H9 (cell line): ENCODE measurements at regions not wholly inside any gene's neighbourhood (a gene's known extent, or its start where the extent isn't known, plus 50 kb on each side); places are given as distances from the start of the nearest gene placed in this dataset.

ENCODE experiments used
- DNase-seq: peaks from one replicate; pipeline ENCODE4 v3.0.0-alpha.2; 2017
- H2AFZ ChIP-seq: one replicate; pipeline ENCODE4 v1.6.1; 2013; ENCODE audit warnings: mild to moderate bottlenecking, low read length, control low read depth, moderate library complexity
- H2AK5ac ChIP-seq: 2 replicates; pipeline ENCODE4 v1.6.1; 2013; ENCODE audit warnings: low read length, control low read depth, mixed read lengths; ENCODE audit not compliant: insufficient read length
- H2BK120ac ChIP-seq: one replicate; pipeline ENCODE4 v1.6.1; 2013; ENCODE audit warnings: low read depth, mild to moderate bottlenecking, low read length, control low read depth, inconsistent platforms; ENCODE audit not compliant: poor library complexity, severe bottlenecking
- H2BK12ac ChIP-seq: 2 replicates; pipeline ENCODE4 v1.6.1; 2013; ENCODE audit warnings: low read length, control low read depth, mixed read lengths, low read depth; ENCODE audit not compliant: insufficient read length
- H2BK15ac ChIP-seq: 2 replicates; pipeline ENCODE4 v1.6.1; 2013; ENCODE audit warnings: low read depth, low read length, control low read depth
- H2BK20ac ChIP-seq: one replicate; pipeline ENCODE4 v1.6.1; 2013; ENCODE audit warnings: low read depth, mild to moderate bottlenecking, low read length, control low read depth, inconsistent platforms; ENCODE audit not compliant: poor library complexity, severe bottlenecking
- H2BK5ac ChIP-seq: 2 replicates; pipeline ENCODE4 v1.6.1; 2013; ENCODE audit warnings: low read length, control low read depth, mixed read lengths; ENCODE audit not compliant: insufficient read length
- H3K14ac ChIP-seq: 2 replicates; pipeline ENCODE4 v1.6.1; 2013; ENCODE audit warnings: low read length, control low read depth; ENCODE audit not compliant: insufficient read depth
- H3K18ac ChIP-seq: 2 replicates; pipeline ENCODE4 v1.6.1; 2013; ENCODE audit warnings: low read depth, mild to moderate bottlenecking, mixed read lengths, low read length, control low read depth; ENCODE audit not compliant: insufficient read length
- H3K23ac ChIP-seq: 2 replicates; pipeline ENCODE4 v1.6.1; 2013; ENCODE audit warnings: low read length, control low read depth, mixed read lengths, low read depth; ENCODE audit not compliant: insufficient read length
- H3K23me2 ChIP-seq: 2 replicates; pipeline ENCODE4 v1.6.1; 2013; ENCODE audit warnings: low read depth, mild to moderate bottlenecking, mixed read lengths, low read length, control low read depth; ENCODE audit not compliant: insufficient read length, poor library complexity, severe bottlenecking
- H3K27ac ChIP-seq: 2 replicates; pipeline ENCODE4 v1.5.1; 2013; ENCODE audit warnings: low read length, control low read depth, mixed read lengths, low read depth; ENCODE audit not compliant: insufficient read length
- H3K27me3 ChIP-seq: 2 replicates; pipeline ENCODE4 v1.6.1; 2013; ENCODE audit warnings: low read length, control low read depth, inconsistent platforms; ENCODE audit not compliant: insufficient read depth
- H3K4ac ChIP-seq: 2 replicates; pipeline ENCODE4 v1.6.1; 2013; ENCODE audit warnings: low read depth, mild to moderate bottlenecking, control low read depth, inconsistent platforms, low read length, moderate library complexity
- H3K4me1 ChIP-seq: 2 replicates; pipeline ENCODE4 v1.6.1; 2013; ENCODE audit warnings: low read length, control low read depth, inconsistent platforms; ENCODE audit not compliant: insufficient read depth
- H3K4me2 ChIP-seq: 2 replicates; pipeline ENCODE4 v1.6.1; 2013; ENCODE audit warnings: low read length, control low read depth, mixed read lengths; ENCODE audit not compliant: insufficient read length, insufficient read depth
- H3K56ac ChIP-seq: 2 replicates; pipeline ENCODE4 v1.6.1; 2013; ENCODE audit warnings: low read depth, mild to moderate bottlenecking, mixed read lengths, low read length, control low read depth; ENCODE audit not compliant: insufficient read length
- H3K79me1 ChIP-seq: 2 replicates; pipeline ENCODE4 v1.6.1; 2013; ENCODE audit warnings: low read depth, mild to moderate bottlenecking, moderate library complexity, low read length, control low read depth, inconsistent platforms; ENCODE audit not compliant: insufficient read depth, poor library complexity, severe bottlenecking
- H3K79me2 ChIP-seq: 2 replicates; pipeline ENCODE4 v1.6.1; 2013; ENCODE audit warnings: low read length, control low read depth, inconsistent platforms; ENCODE audit not compliant: insufficient read depth
- H3K9ac ChIP-seq: 2 replicates; pipeline ENCODE4 v1.6.1; 2013; ENCODE audit warnings: low read length, control low read depth, mixed read lengths; ENCODE audit not compliant: insufficient read length; ENCODE audit errors: extremely low read depth
- H3K9me3 ChIP-seq: one replicate; pipeline ENCODE4 v1.6.1; 2013; ENCODE audit warnings: low read depth, low read length, inconsistent platforms; ENCODE audit not compliant: control insufficient read depth
- H3T11ph ChIP-seq: one replicate; pipeline ENCODE4 v1.6.1; 2013; ENCODE audit warnings: mild to moderate bottlenecking, low read length, control low read depth, inconsistent platforms
- H4K20me1 ChIP-seq: one replicate; pipeline ENCODE4 v1.6.1; 2013; ENCODE audit not compliant: control insufficient read depth, insufficient read length, insufficient read depth
- H4K5ac ChIP-seq: 2 replicates; pipeline ENCODE4 v1.6.1; 2013; ENCODE audit warnings: low read depth, mild to moderate bottlenecking, mixed read lengths, low read length, control low read depth; ENCODE audit not compliant: insufficient read length
- H4K8ac ChIP-seq: replicated peaks from 2 replicates; pipeline ENCODE4 v1.6.1; 2013; ENCODE audit warnings: low read length, control low read depth, mixed read lengths, low read depth; ENCODE audit not compliant: insufficient read length
- H4K91ac ChIP-seq: 2 replicates; pipeline ENCODE4 v1.6.1; 2013; ENCODE audit warnings: low read depth, mild to moderate bottlenecking, moderate library complexity, mixed read lengths, low read length, control low read depth; ENCODE audit not compliant: insufficient read length
- H3K27ac Mint-ChIP-seq, 3 experiments: 2 replicates in 2 of 3; 3 replicates in 1 of 3; pipeline ENCODE4 v1.8.0; 2020 to 2021; ENCODE audit warnings: mixed read lengths in 3 of 3, mild to moderate bottlenecking in 1 of 3, moderate library complexity in 1 of 3
- H3K27me3 Mint-ChIP-seq: 2 replicates; pipeline ENCODE4 v1.8.0; 2021; ENCODE audit warnings: low read depth, mild to moderate bottlenecking, moderate library complexity, mixed read lengths
- H3K36me3 Mint-ChIP-seq, 3 experiments: 2 replicates in 2 of 3; 3 replicates in 1 of 3; pipeline ENCODE4 v1.8.0; 2020 to 2021; ENCODE audit warnings: low read depth in 3 of 3, mixed read lengths in 3 of 3; ENCODE audit not compliant: insufficient read depth in 1 of 3
- H3K4me1 Mint-ChIP-seq, 2 experiments: 2 replicates each; pipeline ENCODE4 v1.8.0; 2020; ENCODE audit warnings: mixed read lengths in 2 of 2
- H3K4me3 Mint-ChIP-seq, 2 experiments: 2 replicates in 1 of 2; 3 replicates in 1 of 2; pipeline ENCODE4 v1.8.0; 2020 to 2021; ENCODE audit warnings: mild to moderate bottlenecking in 2 of 2, mixed read lengths in 2 of 2, moderate library complexity in 1 of 2
- H3K9me3 Mint-ChIP-seq, 2 experiments: 2 replicates in 1 of 2; 3 replicates in 1 of 2; pipeline ENCODE4 v1.8.0; 2020; ENCODE audit warnings: mild to moderate bottlenecking in 2 of 2, mixed read lengths in 2 of 2, moderate library complexity in 1 of 2
- WGBS: extraction: QIAGEN DNeasy Blood & Tissue Kit; methylation state at CpG from one replicate; pipeline ENCODE4 v1.1.7; 2013; ENCODE audit warnings: missing lambda C conversion rate, low lambda C conversion rate, mixed read lengths; ENCODE audit not compliant: insufficient read length; ENCODE audit errors: extremely low coverage; 5-methylcytosine and 5-hydroxymethylcytosine counted together
- TF ChIP-seq, protein P1 (sequence below): fragments of 200-600 bp; sonication (generic); conservative IDR thresholded peaks from 3 replicates; pipeline ENCODE4 v1.8.0; 2021; ENCODE audit warnings: antibody characterized with exemption, mild to moderate bottlenecking

GRCh38 chr5:167642779-167643517 is 648.5 kb upstream of the WWC1 start:
- no peaks in the 10 kb centered on the region for H3K27me3 ChIP-seq
- Mint-ChIP-seq H3K4me3 (no peak overlapping the region), H3K27ac (no peak overlapping the region), H3K27me3 (no peaks in the 10 kb centered on the region), H3K9me3 (no peaks in the 10 kb centered on the region), H3K4me1 (no peaks in the 10 kb centered on the region), H3K36me3 (no peaks in the 10 kb centered on the region)
- H3T11ph ChIP-seq, result no peak overlapping the region
- DNase-seq, result no peak
- H2AK5ac ChIP-seq, result no peak overlapping the region
- H3K23ac ChIP-seq, result no peak overlapping the region
- no peak overlapping the region for H2BK12ac ChIP-seq
- H2BK5ac ChIP-seq, result no peak overlapping the region
- H3K4ac ChIP-seq, result no peak overlapping the region
- no peak overlapping the region for H2BK120ac ChIP-seq
- WGBS, result no CpG with 5 or more reads among the region's 9 CpGs
- no peaks in the 10 kb centered on the region for H3K4me1 ChIP-seq
- H4K20me1 ChIP-seq, result no peaks in the 10 kb centered on the region
- H3K79me1 ChIP-seq, result no peaks in the 10 kb centered on the region
- H2BK15ac ChIP-seq, result no peak overlapping the region
- no peaks in the 10 kb centered on the region for H3K9me3 ChIP-seq
- TF ChIP-seq, protein P1, sequence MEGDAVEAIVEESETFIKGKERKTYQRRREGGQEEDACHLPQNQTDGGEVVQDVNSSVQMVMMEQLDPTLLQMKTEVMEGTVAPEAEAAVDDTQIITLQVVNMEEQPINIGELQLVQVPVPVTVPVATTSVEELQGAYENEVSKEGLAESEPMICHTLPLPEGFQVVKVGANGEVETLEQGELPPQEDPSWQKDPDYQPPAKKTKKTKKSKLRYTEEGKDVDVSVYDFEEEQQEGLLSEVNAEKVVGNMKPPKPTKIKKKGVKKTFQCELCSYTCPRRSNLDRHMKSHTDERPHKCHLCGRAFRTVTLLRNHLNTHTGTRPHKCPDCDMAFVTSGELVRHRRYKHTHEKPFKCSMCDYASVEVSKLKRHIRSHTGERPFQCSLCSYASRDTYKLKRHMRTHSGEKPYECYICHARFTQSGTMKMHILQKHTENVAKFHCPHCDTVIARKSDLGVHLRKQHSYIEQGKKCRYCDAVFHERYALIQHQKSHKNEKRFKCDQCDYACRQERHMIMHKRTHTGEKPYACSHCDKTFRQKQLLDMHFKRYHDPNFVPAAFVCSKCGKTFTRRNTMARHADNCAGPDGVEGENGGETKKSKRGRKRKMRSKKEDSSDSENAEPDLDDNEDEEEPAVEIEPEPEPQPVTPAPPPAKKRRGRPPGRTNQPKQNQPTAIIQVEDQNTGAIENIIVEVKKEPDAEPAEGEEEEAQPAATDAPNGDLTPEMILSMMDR, result no peak
- H2AFZ ChIP-seq, result no peak overlapping the region
- no peak overlapping the region for H3K18ac ChIP-seq
- H3K56ac ChIP-seq, result no peak overlapping the region
- H3K14ac ChIP-seq, result no peak overlapping the region
- no peak overlapping the region for H2BK20ac ChIP-seq
- no peak overlapping the region for H4K8ac ChIP-seq
- H3K23me2 ChIP-seq, result no peaks in the 10 kb centered on the region
- no peak overlapping the region for H4K5ac ChIP-seq
- H3K9ac ChIP-seq, result no peak overlapping the region
- no peak overlapping the region for H3K4me2 ChIP-seq
- H3K79me2 ChIP-seq, result no peaks in the 10 kb centered on the region
- no peak overlapping the region for H4K91ac ChIP-seq
- no peak overlapping the region for H3K27ac ChIP-seq
